ENCODE measurements at regions not wholly inside any gene's neighbourhood (a gene's known extent, or its start where the extent isn't known, plus 50 kb on each side); places are given as distances from the start of the nearest gene placed in this dataset.

- RAD21 ChIA-PET (ENCODE audit: unreplicated experiment): no interaction called here
- H2AFZ ChIP-seq (ENCODE audit: control insufficient read depth, low read depth, low read length): no peak overlapping the region
Measured at GRCh38 chr6:100209323-100210136, 215.5 kb upstream of the MCHR2 start.

DNA sequence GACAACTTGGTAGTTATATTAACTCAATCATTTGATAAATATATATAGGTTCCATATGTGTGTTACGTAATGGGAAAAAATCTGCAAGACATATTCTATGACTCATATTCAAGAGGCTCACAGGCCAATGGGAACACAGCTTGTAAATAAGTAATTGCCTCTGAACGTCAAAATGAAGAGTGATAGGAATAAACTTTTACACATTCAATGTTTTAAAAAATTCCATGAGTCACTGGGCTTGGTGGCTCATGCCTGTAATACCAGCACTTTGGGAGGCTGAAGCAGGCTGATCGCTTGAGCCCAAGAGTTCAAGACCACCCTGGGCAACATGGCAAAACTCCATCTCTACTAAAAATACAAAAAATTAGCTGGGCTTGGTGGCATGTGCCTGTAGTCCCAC lies 209.4 kb upstream of the MCHR2 start:
- in situ Hi-C loops (cut with MboI): no loop called here
- H4K20me1 ChIP-seq (ENCODE audit: control insufficient read depth, insufficient read depth): no peaks in the 10 kb centered on the region
- no peak overlapping the region for H3K4me3 ChIP-seq
- no peaks in the 10 kb centered on the region for H3K9me3 ChIP-seq (replicated peaks; ENCODE audit: control insufficient read depth, insufficient read depth, low read length)
- no peaks in the 10 kb centered on the region for H3K36me3 ChIP-seq (ENCODE audit: control insufficient read depth in 2 of 2, insufficient read depth in 2 of 2, low read length in 1 of 2)
- intact Hi-C loops (cut with micrococcal nuclease; ENCODE audit: unreplicated experiment): no loop called here
- no peak overlapping the region for H3K4me2 ChIP-seq (ENCODE audit: control insufficient read depth, insufficient read depth)
- CTCF ChIA-PET: no interaction called here
- no peaks in the 10 kb centered on the region; a peak in 1 of 4 replicates for H3K27me3 ChIP-seq (replicated peaks in 1 of 2; ENCODE audit: control insufficient read depth in 2 of 2, insufficient read depth in 2 of 2, low read length in 1 of 2)
- no TSS peak for BruUV-seq (replicated peaks)
- RAD21 ChIA-PET (ENCODE audit: unreplicated experiment): no interaction called here
- H3K27ac ChIP-seq (ENCODE audit: control insufficient read depth, insufficient read depth): no peak overlapping the region
- POLR2A ChIA-PET: no interaction called here
- WGBS (ENCODE audit: insufficient coverage, insufficient replicate concordance, low lambda C conversion rate, missing lambda C conversion rate): 53% methylated on average over 3 of the region's 3 CpGs
- ATAC-seq: no peak
- no peak for FAIRE-seq
- no peak overlapping the region for H3K9ac ChIP-seq (ENCODE audit: control insufficient read depth, insufficient read depth, low read length)
- no peaks in the 10 kb centered on the region for H3K79me2 ChIP-seq (ENCODE audit: control insufficient read depth, insufficient read depth, low read length)
- DNase-seq (ENCODE audit: low read depth, low spot score): no peak
- no peaks in the 10 kb centered on the region for H3K4me1 ChIP-seq (ENCODE audit: control insufficient read depth, insufficient read depth, low read length)
- SMC1A ChIA-PET (ENCODE audit: uncharacterized antibody, unreplicated experiment): no interaction called here
- H2AFZ ChIP-seq (ENCODE audit: control insufficient read depth, low read depth, low read length): no peak overlapping the region
- TF ChIP-seq SREBF2 (IDR thresholded peaks at IDR 0.05; ENCODE audit: low read length): no peak
- TF ChIP-seq, protein P1, sequence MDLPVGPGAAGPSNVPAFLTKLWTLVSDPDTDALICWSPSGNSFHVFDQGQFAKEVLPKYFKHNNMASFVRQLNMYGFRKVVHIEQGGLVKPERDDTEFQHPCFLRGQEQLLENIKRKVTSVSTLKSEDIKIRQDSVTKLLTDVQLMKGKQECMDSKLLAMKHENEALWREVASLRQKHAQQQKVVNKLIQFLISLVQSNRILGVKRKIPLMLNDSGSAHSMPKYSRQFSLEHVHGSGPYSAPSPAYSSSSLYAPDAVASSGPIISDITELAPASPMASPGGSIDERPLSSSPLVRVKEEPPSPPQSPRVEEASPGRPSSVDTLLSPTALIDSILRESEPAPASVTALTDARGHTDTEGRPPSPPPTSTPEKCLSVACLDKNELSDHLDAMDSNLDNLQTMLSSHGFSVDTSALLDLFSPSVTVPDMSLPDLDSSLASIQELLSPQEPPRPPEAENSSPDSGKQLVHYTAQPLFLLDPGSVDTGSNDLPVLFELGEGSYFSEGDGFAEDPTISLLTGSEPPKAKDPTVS (IDR thresholded peaks at IDR 0.05; ENCODE audit: low read depth, low read length): no peak
- no peak for TF ChIP-seq RCOR1 (conservative IDR thresholded peaks at IDR 0.05; ENCODE audit: low read depth, low read length)
- TF ChIP-seq CBFB (IDR thresholded peaks at IDR 0.05; ENCODE audit: low read depth): no peak
- TF ChIP-seq SMARCA5 (IDR thresholded peaks at IDR 0.05): no peak
- no peak for TF ChIP-seq NR2F1 (conservative IDR thresholded peaks at IDR 0.05)
- TF ChIP-seq, protein P2, sequence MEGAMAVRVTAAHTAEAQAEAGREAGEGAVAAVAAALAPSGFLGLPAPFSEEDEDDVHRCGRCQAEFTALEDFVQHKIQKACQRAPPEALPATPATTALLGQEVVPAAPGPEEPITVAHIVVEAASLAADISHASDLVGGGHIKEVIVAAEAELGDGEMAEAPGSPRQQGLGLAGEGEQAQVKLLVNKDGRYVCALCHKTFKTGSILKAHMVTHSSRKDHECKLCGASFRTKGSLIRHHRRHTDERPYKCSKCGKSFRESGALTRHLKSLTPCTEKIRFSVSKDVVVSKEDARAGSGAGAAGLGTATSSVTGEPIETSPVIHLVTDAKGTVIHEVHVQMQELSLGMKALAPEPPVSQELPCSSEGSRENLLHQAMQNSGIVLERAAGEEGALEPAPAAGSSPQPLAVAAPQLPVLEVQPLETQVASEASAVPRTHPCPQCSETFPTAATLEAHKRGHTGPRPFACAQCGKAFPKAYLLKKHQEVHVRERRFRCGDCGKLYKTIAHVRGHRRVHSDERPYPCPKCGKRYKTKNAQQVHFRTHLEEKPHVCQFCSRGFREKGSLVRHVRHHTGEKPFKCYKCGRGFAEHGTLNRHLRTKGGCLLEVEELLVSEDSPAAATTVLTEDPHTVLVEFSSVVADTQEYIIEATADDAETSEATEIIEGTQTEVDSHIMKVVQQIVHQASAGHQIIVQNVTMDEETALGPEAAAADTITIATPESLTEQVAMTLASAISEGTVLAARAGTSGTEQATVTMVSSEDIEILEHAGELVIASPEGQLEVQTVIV (IDR thresholded peaks at IDR 0.05; ENCODE audit: borderline replicate concordance, partially characterized antibody): no peak
- TF ChIP-seq HDAC2 (IDR thresholded peaks at IDR 0.05): no peak
- no peak for TF ChIP-seq STAT3 (IDR thresholded peaks at IDR 0.05; ENCODE audit: low read depth, low read length)
- no peak for TF ChIP-seq GABPA (IDR thresholded peaks at IDR 0.05; ENCODE audit: low read depth)
- no peak for TF ChIP-seq MTA2 (IDR thresholded peaks at IDR 0.05; ENCODE audit: low read depth)
- TF ChIP-seq ZNF24 (IDR thresholded peaks at IDR 0.05): no peak
- no peak for TF ChIP-seq USF2 (IDR thresholded peaks at IDR 0.05; ENCODE audit: borderline replicate concordance, low read depth, low read length)

More at GRCh38 chr6:100209323-100210136, 215.5 kb upstream of the MCHR2 start:
- no TSS peak for BruUV-seq (replicated peaks)
- Histone ChIP-seq H3K4me1 (ENCODE audit: control insufficient read depth, insufficient read depth, low read length) (no peaks in the 10 kb centered on the region), H3K36me3 (ENCODE audit: control insufficient read depth in 2 of 2, insufficient read depth in 2 of 2, low read length in 1 of 2) (no peaks in the 10 kb centered on the region), H3K27me3 (replicated peaks in 1 of 2; ENCODE audit: control insufficient read depth in 2 of 2, insufficient read depth in 2 of 2, low read length in 1 of 2) (no peaks in the 10 kb centered on the region; a peak in 1 of 4 replicates), H3K27ac (ENCODE audit: control insufficient read depth, insufficient read depth) (no peak overlapping the region), H3K4me3 (no peak overlapping the region), H3K9ac (ENCODE audit: control insufficient read depth, insufficient read depth, low read length) (no peak overlapping the region), H3K79me2 (ENCODE audit: control insufficient read depth, insufficient read depth, low read length) (no peaks in the 10 kb centered on the region), H3K9me3 (replicated peaks; ENCODE audit: control insufficient read depth, insufficient read depth, low read length) (no peaks in the 10 kb centered on the region), H4K20me1 (ENCODE audit: control insufficient read depth, insufficient read depth) (no peaks in the 10 kb centered on the region), H3K4me2 (ENCODE audit: control insufficient read depth, insufficient read depth) (no peak overlapping the region)
- WGBS (ENCODE audit: insufficient coverage, insufficient replicate concordance, low lambda C conversion rate, missing lambda C conversion rate): 25% methylated on average over 2 of the region's 2 CpGs
- SMC1A ChIA-PET (ENCODE audit: uncharacterized antibody, unreplicated experiment): interaction anchor here (0.8 kb wide), 1 partner anchor 25 kb away, joined by 3 read pairs; no protein-coding TSS in a partner anchor
- ATAC-seq: no peak
- FAIRE-seq: no peak
- POLR2A ChIA-PET: no interaction called here
- CTCF ChIA-PET: interaction anchor here (1.6 kb wide), 2 partner anchors 33 to 102 kb away, joined by 3 to 4 read pairs; no protein-coding TSS in a partner anchor
- intact Hi-C loops (cut with micrococcal nuclease; ENCODE audit: unreplicated experiment): no loop called here
- DNase-seq (ENCODE audit: low read depth, low spot score): no peak
- in situ Hi-C loops (cut with MboI): no loop called here
- TF ChIP-seq LARP7 (IDR thresholded peaks at IDR 0.05): no peak

Measured in GM12878 (cell line).